B cell (primary cell): ENCODE measurements at regions not wholly inside any gene's neighbourhood (a gene's known extent, or its start where the extent isn't known, plus 50 kb on each side); places are given as distances from the start of the nearest gene placed in this dataset.

Source experiments
- ATAC-seq: fragments of 200-7000 bp; cut with Tn5 transposase; one replicate; pipeline ENCODE4 v1.10.0; 2021; ENCODE audit warnings: low read depth, mild to moderate bottlenecking, moderate number of reproducible peaks, moderate library complexity
- CTCF ChIA-PET: fragments of 350-600 bp; sonication (Branson Sonifier 250); formaldehyde crosslinking; loops from one replicate; lab custom pipeline; 2021; ENCODE audit warnings: antibody characterized with exemption, inconsistent platforms; lab: Charles Lee
- POLR2A ChIA-PET: fragments of 350-600 bp; sonication (Branson Sonifier 250); formaldehyde crosslinking; loops from one replicate; lab custom pipeline; 2021; ENCODE audit warnings: antibody characterized with exemption; lab: Charles Lee
- DNase-seq: peaks from one replicate; pipeline ENCODE4 v3.0.0; 2013
- H2AFZ ChIP-seq: 2 replicates; pipeline ENCODE4 v1.6.1; 2012; ENCODE audit warnings: mild to moderate bottlenecking, low read depth, low read length; ENCODE audit not compliant: insufficient read depth, poor library complexity, severe bottlenecking
- H3K27ac ChIP-seq, 2 donors: 1 replicate in 1 of 2; 2 replicates in 1 of 2; pipeline ENCODE4 v1.5.1; 2012 to 2013; ENCODE audit warnings: low read length in 2 of 2, mild to moderate bottlenecking in 2 of 2, moderate library complexity in 1 of 2
- H3K27me3 ChIP-seq, 4 experiments: fragments of 200-600 bp in 1 of 4; sonication (generic) in 1 of 4; replicated peaks in 1 of 4; 1 replicate in 2 of 4; 2 replicates in 2 of 4; pipeline versions ENCODE4 v1.6.1 to v1.7.0; 2013 to 2016; ENCODE audit warnings: low read length in 3 of 4, mild to moderate bottlenecking in 2 of 4, mixed read lengths in 1 of 4, moderate library complexity in 1 of 4; ENCODE audit not compliant: insufficient read depth in 4 of 4, control insufficient read depth in 3 of 4; ENCODE audit errors: control extremely low read depth in 1 of 4
- H3K36me3 ChIP-seq, 2 experiments: replicated peaks in 1 of 2; 1 replicate in 1 of 2; 2 replicates in 1 of 2; pipeline versions ENCODE4 v1.6.1 to v1.7.1; 2013; ENCODE audit warnings: low read length in 1 of 2; ENCODE audit not compliant: insufficient read depth in 2 of 2, control insufficient read depth in 1 of 2; ENCODE audit errors: control extremely low read depth in 1 of 2, extremely low read depth in 1 of 2
- H3K4me1 ChIP-seq, 2 donors: fragments of 200-600 bp in 1 of 2; sonication (generic) in 1 of 2; 1 replicate in 1 of 2; 2 replicates in 1 of 2; pipeline versions ENCODE4 v1.5.1 to v1.6.1; 2013 to 2017; ENCODE audit warnings: low read length in 2 of 2; ENCODE audit not compliant: control insufficient read depth in 2 of 2, insufficient read depth in 2 of 2
- H3K4me2 ChIP-seq: replicated peaks from 2 replicates; pipeline ENCODE3; 2012; ENCODE audit warnings: mild to moderate bottlenecking, low read depth, low read length; ENCODE audit not compliant: poor library complexity, severe bottlenecking
- H3K4me3 ChIP-seq, 5 experiments: fragments of 200-600 bp in 1 of 5; sonication (generic) in 1 of 5; 1 replicate in 3 of 5; 2 replicates in 2 of 5; pipeline versions ENCODE4 v1.5.1 to v1.7.0; 2011 to 2016; ENCODE audit warnings: low read length in 4 of 5, mild to moderate bottlenecking in 4 of 5, low read depth in 2 of 5, control low read depth in 1 of 5, moderate library complexity in 1 of 5; ENCODE audit not compliant: insufficient read depth in 1 of 5; ENCODE audit errors: control extremely low read depth in 1 of 5, extremely low read depth in 1 of 5
- H3K79me2 ChIP-seq: fragments of 200-600 bp; sonication (generic); one replicate; pipeline ENCODE4 v1.6.0; 2016; ENCODE audit warnings: low read length; ENCODE audit not compliant: control insufficient read depth, insufficient read depth
- H3K9ac ChIP-seq: fragments of 200-600 bp; sonication (generic); 2 replicates; pipeline ENCODE4 v1.6.1; 2017; ENCODE audit warnings: mild to moderate bottlenecking, low read length, moderate library complexity
- H3K9me3 ChIP-seq, 3 donors: one replicate each; pipeline versions ENCODE4 v1.6.1 to v1.7.1; 2013; ENCODE audit warnings: low read length in 2 of 3; ENCODE audit not compliant: control insufficient read depth in 2 of 3, insufficient read depth in 1 of 3; ENCODE audit errors: control extremely low read depth in 1 of 3
- H4K20me1 ChIP-seq: 2 replicates; pipeline ENCODE4 v1.6.0; 2012; ENCODE audit warnings: mild to moderate bottlenecking, low read length; ENCODE audit not compliant: insufficient read depth, control insufficient read depth, poor library complexity, severe bottlenecking
- H3K27ac Mint-ChIP-seq: one replicate; pipeline ENCODE4 v1.8.0; 2021; ENCODE audit warnings: mixed read lengths
- H3K27me3 Mint-ChIP-seq: one replicate; pipeline ENCODE4 v1.8.0; 2021; ENCODE audit warnings: mixed read lengths
- H3K4me1 Mint-ChIP-seq: one replicate; pipeline ENCODE4 v1.8.0; 2021; ENCODE audit warnings: mixed read lengths
- H3K4me3 Mint-ChIP-seq: one replicate; pipeline ENCODE4 v1.8.0; 2021; ENCODE audit warnings: mixed read lengths
- H3K9me3 Mint-ChIP-seq: one replicate; pipeline ENCODE4 v1.8.0; 2022; ENCODE audit warnings: mixed read lengths; ENCODE audit not compliant: insufficient read depth
- EZH2 ChIP-seq: IDR thresholded peaks from 2 replicates; pipeline ENCODE4 v1.6.1; 2012; ENCODE audit warnings: borderline replicate concordance, low read depth, mild to moderate bottlenecking, moderate library complexity, low read length; ENCODE audit not compliant: insufficient read depth, poor library complexity, severe bottlenecking
- WGBS: methylation state at CpG from one replicate; pipeline ENCODE4 v1.1.5; 2013; ENCODE audit warnings: missing lambda C conversion rate; ENCODE audit not compliant: insufficient coverage; 5-methylcytosine and 5-hydroxymethylcytosine counted together
- intact Hi-C: fragments of 100-400 bp; cut with micrococcal nuclease; formaldehyde crosslinking; loops from one replicate; pipeline ENCODE4 v1.10.0; 2022
- TF ChIP-seq, protein P1 (sequence below): fragments of 200-600 bp; IDR thresholded peaks from one replicate; pipeline ENCODE4 v1.8.0; 2022; ENCODE audit warnings: antibody characterized with exemption, mild to moderate bottlenecking

GRCh38 chr15:37446921-37447320, 346.6 kb upstream of the MEIS2 start:
- Histone ChIP-seq H3K9ac (no peak overlapping the region), H3K27me3 (no peaks in the 10 kb centered on the region), H3K9me3 (peaks cover 0 to 3% (median 3%) of the 10 kb centered on the region in 3 donors), H3K79me2 (no peaks in the 10 kb centered on the region), H2AFZ (no peak overlapping the region), H3K36me3 (no peaks in the 10 kb centered on the region), H3K4me2 (no peak overlapping the region), H3K27ac (no peak overlapping the region), H3K4me3 (no peak overlapping the region), H3K4me1 (no peaks in the 10 kb centered on the region), H4K20me1 (no peaks in the 10 kb centered on the region)
- CTCF ChIA-PET: no interaction called here
- TF ChIP-seq EZH2: no peak
- TF ChIP-seq, protein P1, sequence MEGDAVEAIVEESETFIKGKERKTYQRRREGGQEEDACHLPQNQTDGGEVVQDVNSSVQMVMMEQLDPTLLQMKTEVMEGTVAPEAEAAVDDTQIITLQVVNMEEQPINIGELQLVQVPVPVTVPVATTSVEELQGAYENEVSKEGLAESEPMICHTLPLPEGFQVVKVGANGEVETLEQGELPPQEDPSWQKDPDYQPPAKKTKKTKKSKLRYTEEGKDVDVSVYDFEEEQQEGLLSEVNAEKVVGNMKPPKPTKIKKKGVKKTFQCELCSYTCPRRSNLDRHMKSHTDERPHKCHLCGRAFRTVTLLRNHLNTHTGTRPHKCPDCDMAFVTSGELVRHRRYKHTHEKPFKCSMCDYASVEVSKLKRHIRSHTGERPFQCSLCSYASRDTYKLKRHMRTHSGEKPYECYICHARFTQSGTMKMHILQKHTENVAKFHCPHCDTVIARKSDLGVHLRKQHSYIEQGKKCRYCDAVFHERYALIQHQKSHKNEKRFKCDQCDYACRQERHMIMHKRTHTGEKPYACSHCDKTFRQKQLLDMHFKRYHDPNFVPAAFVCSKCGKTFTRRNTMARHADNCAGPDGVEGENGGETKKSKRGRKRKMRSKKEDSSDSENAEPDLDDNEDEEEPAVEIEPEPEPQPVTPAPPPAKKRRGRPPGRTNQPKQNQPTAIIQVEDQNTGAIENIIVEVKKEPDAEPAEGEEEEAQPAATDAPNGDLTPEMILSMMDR: no peak
- H3K9me3 Mint-ChIP-seq: peaks cover 5% of the 10 kb centered on the region
- whole genome bisulfite sequencing: no CpG with 5 or more reads among the region's 2 CpGs
- no peak for DNase-seq
- H3K27me3 Mint-ChIP-seq: no peaks in the 10 kb centered on the region
- no peak overlapping the region for H3K4me3 Mint-ChIP-seq
- no peak overlapping the region for H3K27ac Mint-ChIP-seq
- ATAC-seq: no peak
- H3K4me1 Mint-ChIP-seq: no peaks in the 10 kb centered on the region
- POLR2A ChIA-PET: no interaction called here
- intact Hi-C loops: no loop called here

DNA sequence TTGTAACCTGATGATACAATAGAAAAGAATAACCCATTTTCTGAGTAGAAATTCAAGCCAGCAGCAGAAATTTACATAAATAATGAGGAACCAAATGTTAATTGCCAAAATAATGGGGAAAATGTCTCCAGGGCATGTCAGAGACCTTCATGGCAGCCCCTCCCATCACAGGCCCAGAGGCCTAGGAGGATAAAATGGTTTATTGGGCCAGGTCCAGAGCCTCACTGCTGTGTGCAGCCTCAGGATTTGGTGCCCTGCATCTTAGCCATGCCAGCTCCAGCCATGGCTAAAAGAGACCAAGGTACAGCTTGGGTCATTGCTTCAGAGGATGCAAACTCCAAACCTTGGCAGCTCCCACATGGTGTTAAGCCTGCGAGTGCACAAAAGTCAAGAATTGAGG, 352.1 kb upstream of the MEIS2 start:
- Histone ChIP-seq H3K79me2 (no peaks in the 10 kb centered on the region), H3K9ac (no peak overlapping the region), H3K27ac (no peak overlapping the region), H3K27me3 (no peaks in the 10 kb centered on the region), H3K36me3 (no peaks in the 10 kb centered on the region), H3K9me3 (peaks cover 0 to 9% (median 7%) of the 10 kb centered on the region in 3 donors), H3K4me2 (no peak overlapping the region), H4K20me1 (no peaks in the 10 kb centered on the region), H2AFZ (no peak overlapping the region), H3K4me3 (no peak overlapping the region), H3K4me1 (no peaks in the 10 kb centered on the region)
- H3K4me3 Mint-ChIP-seq: no peak overlapping the region
- CTCF ChIA-PET: no interaction called here
- H3K27me3 Mint-ChIP-seq: no peaks in the 10 kb centered on the region
- no peak overlapping the region for H3K27ac Mint-ChIP-seq
- POLR2A ChIA-PET: no interaction called here
- intact Hi-C loops: no loop called here
- no peak for ATAC-seq
- H3K4me1 Mint-ChIP-seq: no peaks in the 10 kb centered on the region
- WGBS: 80% methylated on average over 1 of the region's 1 CpG
- no peak for DNase-seq
- TF ChIP-seq, protein P1: no peak
- TF ChIP-seq EZH2: no peak
- peaks cover 14% of the 10 kb centered on the region for H3K9me3 Mint-ChIP-seq
